Colonic mucosa (tissue), 4 donors: ENCODE measurements at regions not wholly inside any gene's neighbourhood (a gene's known extent, or its start where the extent isn't known, plus 50 kb on each side); places are given as distances from the start of the nearest gene placed in this dataset.

ENCODE experiments used
- DNase-seq: peaks from one replicate; pipeline ENCODE4 v3.0.0-alpha.2; 2020
- H3K27ac ChIP-seq: fragments of 200-600 bp; one replicate; pipeline ENCODE4 v1.8.0; 2021
- H3K27me3 ChIP-seq: fragments of 200-600 bp; one replicate; pipeline ENCODE4 v1.8.0; 2021
- H3K36me3 ChIP-seq: fragments of 200-600 bp; one replicate; pipeline ENCODE4 v1.8.0; 2021
- H3K4me1 ChIP-seq: fragments of 200-600 bp; one replicate; pipeline ENCODE4 v1.8.0; 2021; ENCODE audit warnings: mild to moderate bottlenecking
- H3K4me3 ChIP-seq: fragments of 200-600 bp; one replicate; pipeline ENCODE4 v1.8.0; 2021
- H3K9ac ChIP-seq, 2 donors: one replicate each; pipeline ENCODE4 v1.7.0; 2013; ENCODE audit warnings: control low read depth in 2 of 2, low read depth in 2 of 2, low read length in 2 of 2
- H3K9me3 ChIP-seq: fragments of 200-600 bp; one replicate; pipeline ENCODE4 v1.8.0; 2021
- intact Hi-C: fragments of 100-400 bp; cut with DNase I; formaldehyde crosslinking; loops from one replicate; pipeline ENCODE4 v1.14.1; 2022
- TF ChIP-seq, protein P1 (sequence below): fragments of 200-600 bp; IDR thresholded peaks from one replicate; pipeline ENCODE4 v1.8.0; 2022; ENCODE audit warnings: antibody characterized with exemption, mild to moderate bottlenecking
- donor health status: healthy.
- donor health status: DM: no; HTN: no; CAD: no.
- donor health status: DM: no; HTN: no; CAD: no.

GRCh38 chr10:44647473-44647872 lies 262.6 kb upstream of the CXCL12 start:
- no peaks in the 10 kb centered on the region for H3K4me1 ChIP-seq
- H3K9me3 ChIP-seq: no peaks in the 10 kb centered on the region
- no peaks in the 10 kb centered on the region for H3K27me3 ChIP-seq
- H3K27ac ChIP-seq: no peak overlapping the region
- H3K4me3 ChIP-seq: no peak overlapping the region
- no peaks in the 10 kb centered on the region for H3K36me3 ChIP-seq
- H3K9ac ChIP-seq: no peak overlapping the region
- DNase-seq: no peak
- intact Hi-C loops: no loop called here
- TF ChIP-seq, protein P1, sequence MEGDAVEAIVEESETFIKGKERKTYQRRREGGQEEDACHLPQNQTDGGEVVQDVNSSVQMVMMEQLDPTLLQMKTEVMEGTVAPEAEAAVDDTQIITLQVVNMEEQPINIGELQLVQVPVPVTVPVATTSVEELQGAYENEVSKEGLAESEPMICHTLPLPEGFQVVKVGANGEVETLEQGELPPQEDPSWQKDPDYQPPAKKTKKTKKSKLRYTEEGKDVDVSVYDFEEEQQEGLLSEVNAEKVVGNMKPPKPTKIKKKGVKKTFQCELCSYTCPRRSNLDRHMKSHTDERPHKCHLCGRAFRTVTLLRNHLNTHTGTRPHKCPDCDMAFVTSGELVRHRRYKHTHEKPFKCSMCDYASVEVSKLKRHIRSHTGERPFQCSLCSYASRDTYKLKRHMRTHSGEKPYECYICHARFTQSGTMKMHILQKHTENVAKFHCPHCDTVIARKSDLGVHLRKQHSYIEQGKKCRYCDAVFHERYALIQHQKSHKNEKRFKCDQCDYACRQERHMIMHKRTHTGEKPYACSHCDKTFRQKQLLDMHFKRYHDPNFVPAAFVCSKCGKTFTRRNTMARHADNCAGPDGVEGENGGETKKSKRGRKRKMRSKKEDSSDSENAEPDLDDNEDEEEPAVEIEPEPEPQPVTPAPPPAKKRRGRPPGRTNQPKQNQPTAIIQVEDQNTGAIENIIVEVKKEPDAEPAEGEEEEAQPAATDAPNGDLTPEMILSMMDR: no peak

DNA sequence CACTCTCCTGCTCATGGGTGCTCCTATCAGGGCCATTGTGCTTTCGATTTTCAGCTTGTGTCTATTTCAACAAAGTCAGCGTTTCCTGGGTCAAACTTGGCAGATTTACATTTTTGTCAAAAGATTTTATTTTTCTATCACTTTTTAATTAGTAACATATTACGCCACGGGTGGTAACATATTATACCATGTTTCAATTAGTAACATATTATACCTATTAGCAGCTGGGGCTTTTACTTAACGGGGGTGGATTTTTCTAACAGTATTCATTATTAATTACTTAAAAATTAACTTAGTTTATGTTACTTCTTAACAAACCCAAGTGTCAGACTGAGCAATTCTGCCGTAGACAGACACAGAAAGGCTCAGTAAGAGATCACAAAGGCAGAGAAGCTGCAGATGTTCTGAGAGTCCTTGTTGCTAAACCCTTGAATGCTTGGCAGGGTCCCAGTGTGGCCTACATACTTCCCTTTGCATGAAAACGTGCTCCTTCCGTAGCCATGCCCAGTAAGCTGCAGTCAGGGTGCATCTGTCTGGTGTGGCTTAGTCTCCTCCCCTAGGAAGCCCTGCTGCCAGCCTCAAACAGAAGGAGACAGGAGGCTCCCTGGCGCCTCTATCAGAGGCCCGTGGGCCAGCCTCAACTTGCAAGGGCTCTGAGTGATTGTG lies 263.1 kb upstream of the CXCL12 start:
- Histone ChIP-seq H3K27ac (no peak overlapping the region), H3K4me1 (no peaks in the 10 kb centered on the region), H3K9me3 (no peaks in the 10 kb centered on the region), H3K27me3 (no peaks in the 10 kb centered on the region), H3K36me3 (no peaks in the 10 kb centered on the region), H3K4me3 (no peak overlapping the region), H3K9ac (no peak overlapping the region)
- intact Hi-C loops: no loop called here
- TF ChIP-seq, protein P1: no peak
- peak; percentile 30 for DNase-seq

DNA sequence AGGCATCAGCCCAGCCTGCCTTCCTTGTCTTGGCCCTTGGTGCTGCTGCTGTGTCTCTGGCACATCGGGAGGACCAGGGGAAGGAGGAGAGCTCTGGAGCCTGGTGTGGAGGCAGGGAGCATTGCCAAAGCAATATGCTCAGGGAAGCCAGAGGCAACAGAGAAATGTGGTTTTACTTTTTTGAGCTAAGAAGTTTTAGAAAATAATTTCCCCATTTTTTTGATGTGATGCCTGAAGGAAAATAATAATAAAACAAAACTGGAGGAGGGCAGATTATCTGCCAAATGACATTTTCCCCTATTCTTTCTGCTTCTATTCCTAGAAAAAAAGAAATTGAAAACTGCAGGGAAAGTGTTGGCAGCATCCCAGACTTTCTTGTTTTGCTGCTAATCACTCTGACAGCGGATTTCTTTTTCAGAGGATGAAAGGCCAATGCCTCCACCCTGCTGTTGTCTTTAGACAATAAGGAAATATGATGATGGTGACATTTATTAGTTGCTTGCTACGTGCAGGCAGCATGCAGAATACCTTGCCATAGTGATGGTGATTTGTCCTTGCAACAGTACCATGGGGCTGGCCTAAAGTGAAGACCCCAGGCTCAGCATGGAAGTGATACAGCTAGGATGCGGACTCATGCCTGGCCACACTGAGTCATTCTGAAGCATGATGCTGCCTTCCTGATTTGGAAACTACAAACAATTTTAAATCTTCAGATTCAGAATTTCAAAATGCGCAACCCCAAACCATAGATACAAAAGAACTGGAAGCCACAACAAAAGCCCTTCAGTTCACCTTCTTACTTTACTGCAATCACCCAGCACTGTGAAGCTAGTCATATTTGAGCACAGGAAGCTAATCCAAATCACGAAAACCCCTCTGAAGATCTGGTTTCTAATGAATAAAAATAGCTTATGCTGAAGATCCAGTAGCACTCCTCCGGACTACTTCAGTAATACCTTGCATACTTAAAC lies 260.2 kb upstream of the TMEM72 start:
- H3K36me3 ChIP-seq: no peaks in the 10 kb centered on the region
- no peaks in the 10 kb centered on the region for H3K4me1 ChIP-seq
- TF ChIP-seq, protein P1: no peak
- H3K27me3 ChIP-seq: no peaks in the 10 kb centered on the region
- H3K9ac ChIP-seq: no peak overlapping the region
- H3K27ac ChIP-seq: no peak overlapping the region
- no peak overlapping the region for H3K4me3 ChIP-seq
- intact Hi-C loops: no loop called here
- no peak for DNase-seq
- no peaks in the 10 kb centered on the region for H3K9me3 ChIP-seq

GRCh38 chr10:44651834-44652233 lies 259.3 kb upstream of the TMEM72 start:
- DNase-seq: peak; percentile 51
- intact Hi-C loops: no loop called here
- H3K4me1 ChIP-seq: no peaks in the 10 kb centered on the region
- no peak overlapping the region for H3K9ac ChIP-seq
- H3K27me3 ChIP-seq: no peaks in the 10 kb centered on the region
- TF ChIP-seq, protein P1: no peak
- H3K27ac ChIP-seq: no peak overlapping the region
- no peaks in the 10 kb centered on the region for H3K36me3 ChIP-seq
- no peak overlapping the region for H3K4me3 ChIP-seq
- no peaks in the 10 kb centered on the region for H3K9me3 ChIP-seq

DNA sequence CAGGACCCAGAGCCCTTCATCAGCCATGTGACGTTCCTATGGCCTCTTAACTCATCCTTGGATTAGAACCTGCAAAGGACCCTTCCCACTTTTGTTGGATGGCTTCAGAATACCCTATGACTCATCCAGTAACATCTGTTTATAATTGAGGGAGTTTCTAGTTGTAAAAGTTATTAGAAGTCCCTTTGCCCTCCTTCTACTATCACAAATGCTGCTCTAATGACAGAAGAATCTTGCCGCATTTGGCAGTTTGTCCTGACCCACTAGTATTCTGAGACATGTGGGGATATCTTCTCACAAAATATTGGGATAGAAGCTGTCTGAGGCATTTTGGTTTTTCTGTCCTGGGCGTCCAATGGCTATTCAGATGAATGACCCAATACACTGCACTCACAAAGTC lies 251.8 kb upstream of the TMEM72 start:
- no peak overlapping the region for H3K9ac ChIP-seq
- no peaks in the 10 kb centered on the region for H3K27me3 ChIP-seq
- H3K9me3 ChIP-seq: no peaks in the 10 kb centered on the region
- TF ChIP-seq, protein P1: no peak
- no peak for DNase-seq
- H3K27ac ChIP-seq: no peak overlapping the region
- no peaks in the 10 kb centered on the region for H3K36me3 ChIP-seq
- no peaks in the 10 kb centered on the region for H3K4me1 ChIP-seq
- H3K4me3 ChIP-seq: no peak overlapping the region
- intact Hi-C loops: no loop called here
